Ishikawa (cell line): ENCODE measurements at regions not wholly inside any gene's neighbourhood (a gene's known extent, or its start where the extent isn't known, plus 50 kb on each side); places are given as distances from the start of the nearest gene placed in this dataset.

Experiments
- CEBPB ChIP-seq: IDR thresholded peaks from 2 replicates; pipeline ENCODE4 v1.6.1; 2012
- CREB1 ChIP-seq: IDR thresholded peaks from 2 replicates; pipeline ENCODE4 v1.6.1; 2012; ENCODE audit warnings: low read depth
- EGR1 ChIP-seq: IDR thresholded peaks from 2 replicates; pipeline ENCODE4 v1.6.1; 2012
- EP300 ChIP-seq: IDR thresholded peaks from 2 replicates; pipeline ENCODE4 v1.6.1; 2012; ENCODE audit warnings: borderline replicate concordance
- FOXM1 ChIP-seq: IDR thresholded peaks from 2 replicates; pipeline ENCODE4 v1.6.1; 2012; ENCODE audit warnings: low read depth, borderline replicate concordance
- NFIC ChIP-seq: IDR thresholded peaks from 2 replicates; pipeline ENCODE4 v1.6.1; 2012
- RAD21 ChIP-seq: IDR thresholded peaks from 2 replicates; pipeline ENCODE4 v1.6.1; 2012; ENCODE audit warnings: low read depth
- REST ChIP-seq: IDR thresholded peaks from 2 replicates; pipeline ENCODE4 v1.6.1; 2012; ENCODE audit warnings: low read depth, mild to moderate bottlenecking
- TAF1 ChIP-seq: IDR thresholded peaks from 2 replicates; pipeline ENCODE4 v1.6.1; 2012; ENCODE audit warnings: low read depth, mild to moderate bottlenecking
- TCF12 ChIP-seq: IDR thresholded peaks from 2 replicates; pipeline ENCODE4 v1.6.1; 2012; ENCODE audit warnings: low read depth
- TEAD4 ChIP-seq: IDR thresholded peaks from 2 replicates; pipeline ENCODE4 v1.6.1; 2012
- USF1 ChIP-seq: IDR thresholded peaks from 2 replicates; pipeline ENCODE4 v1.6.1; 2012
- YY1 ChIP-seq: IDR thresholded peaks from 2 replicates; pipeline ENCODE4 v1.6.1; 2012; ENCODE audit warnings: low read depth
- ZBTB7A ChIP-seq: IDR thresholded peaks from 2 replicates; pipeline ENCODE4 v1.6.1; 2012; ENCODE audit warnings: low read depth
- TF ChIP-seq, protein P1 (sequence below): IDR thresholded peaks from 2 replicates; pipeline ENCODE4 v1.6.1; 2012

GRCh38 chr2:174656676-174657176 lies 59.1 kb upstream of the WIPF1 start:
- no peak for TF ChIP-seq EP300
- no peak for TF ChIP-seq TAF1
- TF ChIP-seq RAD21 = no peak
- no peak for TF ChIP-seq EGR1
- TF ChIP-seq, protein P1, sequence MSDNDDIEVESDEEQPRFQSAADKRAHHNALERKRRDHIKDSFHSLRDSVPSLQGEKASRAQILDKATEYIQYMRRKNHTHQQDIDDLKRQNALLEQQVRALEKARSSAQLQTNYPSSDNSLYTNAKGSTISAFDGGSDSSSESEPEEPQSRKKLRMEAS = no peak
- TF ChIP-seq NFIC = no peak
- TF ChIP-seq TEAD4 = no peak
- TF ChIP-seq ZBTB7A = no peak
- TF ChIP-seq CREB1 = no peak
- TF ChIP-seq REST = no peak
- TF ChIP-seq YY1 = no peak
- TF ChIP-seq FOXM1 = no peak
- no peak for TF ChIP-seq CEBPB
- no peak for TF ChIP-seq USF1
- TF ChIP-seq TCF12 = no peak

DNA sequence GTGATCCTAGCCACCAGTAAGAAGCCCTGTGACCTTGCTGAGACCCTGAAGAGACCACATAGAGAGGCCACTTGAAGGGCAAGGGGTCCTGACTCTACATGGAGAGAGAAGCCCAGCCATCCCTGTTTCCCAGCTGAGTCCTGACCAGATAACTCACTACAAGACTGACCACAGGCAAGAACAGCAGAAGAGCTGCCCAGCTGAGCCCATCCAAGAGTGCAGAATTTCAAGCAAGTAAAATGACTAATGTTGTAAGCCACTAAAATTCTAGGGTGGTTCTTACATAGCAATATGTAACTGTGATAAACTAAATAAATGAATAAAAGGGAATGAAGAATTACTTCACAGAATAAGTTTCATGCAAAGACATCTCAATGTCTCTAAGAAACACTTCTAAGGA lies 58.4 kb upstream of the WIPF1 start:
- TF ChIP-seq TAF1 (no peak), TEAD4 (no peak), FOXM1 (no peak), REST (no peak), EP300 (no peak), CEBPB (no peak), NFIC (no peak), ZBTB7A (no peak), TCF12 (no peak), CREB1 (no peak), USF1 (no peak), YY1 (no peak)
- TF ChIP-seq, protein P1 = no peak

DNA sequence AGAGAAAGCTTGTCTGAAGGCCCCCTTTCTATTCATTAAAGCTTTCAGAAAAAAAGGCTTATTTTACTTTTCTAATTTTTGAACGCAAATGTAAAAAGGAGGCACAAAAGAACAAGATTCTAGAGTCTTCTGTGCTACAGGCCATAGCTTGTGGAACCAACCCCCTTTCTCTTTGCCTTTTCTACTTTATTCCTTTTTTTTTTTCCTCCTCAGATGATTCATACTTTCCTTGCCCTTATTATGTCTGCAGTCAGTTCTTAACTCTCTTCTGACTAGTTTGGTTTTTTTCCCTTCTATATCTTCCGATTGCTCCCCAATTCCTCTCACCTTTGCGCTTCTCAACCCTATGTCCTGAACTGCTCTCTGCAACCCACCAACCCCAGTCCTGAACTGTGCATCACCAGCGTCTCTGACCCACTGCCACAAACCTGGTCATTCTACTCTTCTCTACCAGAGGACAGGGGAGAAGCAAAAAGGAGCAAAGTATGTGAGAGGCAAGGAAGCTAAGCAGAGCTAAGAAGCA lies 56.9 kb upstream of the WIPF1 start:
- no peak for TF ChIP-seq TEAD4
- TF ChIP-seq TCF12 = no peak
- no peak for TF ChIP-seq FOXM1
- TF ChIP-seq TAF1 = no peak
- no peak for TF ChIP-seq EP300
- no peak for TF ChIP-seq REST
- TF ChIP-seq EGR1 = no peak
- no peak for TF ChIP-seq YY1

GRCh38 chr2:174648896-174649295 lies 51.3 kb upstream of the WIPF1 start:
- no peak for TF ChIP-seq ZBTB7A
- no peak for TF ChIP-seq NFIC
- TF ChIP-seq TCF12 = no peak
- no peak for TF ChIP-seq CREB1
- no peak for TF ChIP-seq YY1
- no peak for TF ChIP-seq EGR1
- no peak for TF ChIP-seq USF1
- TF ChIP-seq CEBPB = no peak
- no peak for TF ChIP-seq TAF1
- no peak for TF ChIP-seq TEAD4
- no peak for TF ChIP-seq REST
- TF ChIP-seq RAD21 = no peak
- TF ChIP-seq EP300 = no peak
- TF ChIP-seq, protein P1 = no peak
- TF ChIP-seq FOXM1 = no peak
